HUES6 (cell line): ENCODE measurements at regions not wholly inside any gene's neighbourhood (a gene's known extent, or its start where the extent isn't known, plus 50 kb on each side); places are given as distances from the start of the nearest gene placed in this dataset.

Experiments used
- H3K27ac ChIP-seq: 2 replicates; pipeline ENCODE4 v1.7.0; 2013; ENCODE audit warnings: low read depth, mild to moderate bottlenecking, low read length, inconsistent platforms
- H3K27me3 ChIP-seq: 2 replicates; pipeline ENCODE4 v1.6.1; 2013; ENCODE audit warnings: low read length; ENCODE audit not compliant: control insufficient read depth, insufficient read depth
- H3K36me3 ChIP-seq: 2 replicates; pipeline ENCODE4 v1.6.1; 2013; ENCODE audit warnings: low read length; ENCODE audit not compliant: control insufficient read depth, insufficient read depth
- H3K4me1 ChIP-seq: 2 replicates; pipeline ENCODE4 v1.6.1; 2013; ENCODE audit warnings: low read length; ENCODE audit not compliant: control insufficient read depth, insufficient read depth
- H3K4me3 ChIP-seq: 2 replicates; pipeline ENCODE4 v1.5.1; 2013; ENCODE audit warnings: low read depth, low read length
- H3K9ac ChIP-seq: one replicate; pipeline ENCODE4 v1.6.1; 2013; ENCODE audit warnings: mild to moderate bottlenecking, low read length
- H3K9me3 ChIP-seq: 2 replicates; pipeline ENCODE4 v1.6.1; 2013; ENCODE audit warnings: low read depth, low read length; ENCODE audit not compliant: control insufficient read depth, insufficient read depth

GRCh38 chr16:80150978-80151721 is 389.6 kb upstream of the DYNLRB2 start:
- no peak overlapping the region for H3K27ac ChIP-seq
- H3K4me1 ChIP-seq: no peaks in the 10 kb centered on the region
- H3K9ac ChIP-seq: no peak overlapping the region
- H3K36me3 ChIP-seq: no peaks in the 10 kb centered on the region
- no peaks in the 10 kb centered on the region for H3K27me3 ChIP-seq
- no peak overlapping the region for H3K4me3 ChIP-seq
- H3K9me3 ChIP-seq: no peaks in the 10 kb centered on the region

- Histone ChIP-seq H3K27ac (no peak overlapping the region), H3K27me3 (no peaks in the 10 kb centered on the region), H3K4me3 (no peak overlapping the region), H3K36me3 (no peaks in the 10 kb centered on the region), H3K9me3 (no peaks in the 10 kb centered on the region; the same call in 1 of the 2 replicates), H3K4me1 (no peaks in the 10 kb centered on the region), H3K9ac (no peak overlapping the region)
These were observed 392.0 kb upstream of the DYNLRB2 start for GRCh38 chr16:80148826-80149225.

- Histone ChIP-seq H3K36me3 (no peaks in the 10 kb centered on the region), H3K9me3 (peaks cover 10% of the 10 kb centered on the region), H3K27me3 (no peaks in the 10 kb centered on the region), H3K4me3 (no peak overlapping the region), H3K4me1 (no peaks in the 10 kb centered on the region), H3K27ac (no peak overlapping the region), H3K9ac (no peak overlapping the region)
These were observed 393.7 kb upstream of the DYNLRB2 start for GRCh38 chr16:80147026-80147655.

GRCh38 chr16:80144191-80144590 is 396.6 kb upstream of the DYNLRB2 start:
- Histone ChIP-seq H3K4me1 (no peaks in the 10 kb centered on the region), H3K27ac (no peak overlapping the region), H3K27me3 (no peaks in the 10 kb centered on the region), H3K9me3 (peaks cover 15% of the 10 kb centered on the region), H3K9ac (no peak overlapping the region), H3K4me3 (no peak overlapping the region), H3K36me3 (no peaks in the 10 kb centered on the region)

- no peaks in the 10 kb centered on the region for H3K4me1 ChIP-seq
- no peaks in the 10 kb centered on the region for H3K27me3 ChIP-seq
- no peak overlapping the region for H3K27ac ChIP-seq
- H3K9ac ChIP-seq: no peak overlapping the region
- H3K36me3 ChIP-seq: no peaks in the 10 kb centered on the region
- H3K9me3 ChIP-seq: peaks cover 15% of the 10 kb centered on the region
- no peak overlapping the region for H3K4me3 ChIP-seq
These were observed 397.9 kb upstream of the DYNLRB2 start for GRCh38 chr16:80142940-80143339.

GRCh38 chr16:80142281-80142680 is 398.5 kb upstream of the DYNLRB2 start:
- Histone ChIP-seq H3K9ac (no peak overlapping the region), H3K4me3 (no peak overlapping the region), H3K36me3 (no peaks in the 10 kb centered on the region), H3K4me1 (no peaks in the 10 kb centered on the region), H3K27me3 (no peaks in the 10 kb centered on the region), H3K9me3 (peaks cover 15% of the 10 kb centered on the region), H3K27ac (no peak overlapping the region)

GRCh38 chr16:80129791-80130190 is 411.0 kb upstream of the DYNLRB2 start:
- H3K27me3 ChIP-seq: no peaks in the 10 kb centered on the region
- H3K9ac ChIP-seq: no peak overlapping the region

GRCh38 chr16:80125677-80126076 is 415.1 kb upstream of the DYNLRB2 start:
- no peak overlapping the region for H3K4me3 ChIP-seq
- no peaks in the 10 kb centered on the region for H3K36me3 ChIP-seq
- H3K4me1 ChIP-seq: no peaks in the 10 kb centered on the region; the same call in 1 of the 2 replicates
- no peak overlapping the region for H3K9ac ChIP-seq
- H3K27me3 ChIP-seq: no peaks in the 10 kb centered on the region
- no peaks in the 10 kb centered on the region for H3K9me3 ChIP-seq
- no peak overlapping the region for H3K27ac ChIP-seq

More at GRCh38 chr16:80129791-80130190, 411.0 kb upstream of the DYNLRB2 start:
- Histone ChIP-seq H3K4me1 (no peaks in the 10 kb centered on the region), H3K4me3 (no peak overlapping the region), H3K36me3 (no peaks in the 10 kb centered on the region), H3K27ac (no peak overlapping the region), H3K9me3 (no peaks in the 10 kb centered on the region)

GRCh38 chr16:80123189-80123588 is 417.6 kb upstream of the DYNLRB2 start:
- H3K4me3 ChIP-seq: no peak overlapping the region
- H3K27me3 ChIP-seq: no peaks in the 10 kb centered on the region; the same call in 1 of the 2 replicates
- no peaks in the 10 kb centered on the region; the same call in 1 of the 2 replicates for H3K4me1 ChIP-seq
- H3K27ac ChIP-seq: no peak overlapping the region
- no peaks in the 10 kb centered on the region for H3K36me3 ChIP-seq
- no peaks in the 10 kb centered on the region; the same call in 1 of the 2 replicates for H3K9me3 ChIP-seq
- no peak overlapping the region for H3K9ac ChIP-seq

- H3K4me3 ChIP-seq: no peak overlapping the region
- H3K4me1 ChIP-seq: no peaks in the 10 kb centered on the region; the same call in 1 of the 2 replicates
- no peak overlapping the region for H3K9ac ChIP-seq
- no peaks in the 10 kb centered on the region; the same call in 1 of the 2 replicates for H3K27me3 ChIP-seq
- no peak overlapping the region for H3K27ac ChIP-seq
- no peaks in the 10 kb centered on the region for H3K36me3 ChIP-seq
- no peaks in the 10 kb centered on the region; the same call in 1 of the 2 replicates for H3K9me3 ChIP-seq
These were observed 418.7 kb upstream of the DYNLRB2 start for GRCh38 chr16:80122115-80122514.

GRCh38 chr16:80121522-80121909 is 419.3 kb upstream of the DYNLRB2 start:
- Histone ChIP-seq H3K36me3 (no peaks in the 10 kb centered on the region), H3K4me1 (no peaks in the 10 kb centered on the region; the same call in 1 of the 2 replicates), H3K27me3 (no peaks in the 10 kb centered on the region; the same call in 1 of the 2 replicates), H3K4me3 (no peak overlapping the region), H3K27ac (no peak overlapping the region), H3K9ac (no peak overlapping the region), H3K9me3 (no peaks in the 10 kb centered on the region; the same call in 1 of the 2 replicates)
